HG02885 (cell line): ENCODE measurements at regions not wholly inside any gene's neighbourhood (a gene's known extent, or its start where the extent isn't known, plus 50 kb on each side); places are given as distances from the start of the nearest gene placed in this dataset.

Source experiments
- ATAC-seq: cut with Tn5 transposase; IDR thresholded peaks from one replicate; pipeline ENCODE4 v1.9.1; 2021; ENCODE audit warnings: mild to moderate bottlenecking; ENCODE audit not compliant: unreplicated experiment, poor library complexity

DNA sequence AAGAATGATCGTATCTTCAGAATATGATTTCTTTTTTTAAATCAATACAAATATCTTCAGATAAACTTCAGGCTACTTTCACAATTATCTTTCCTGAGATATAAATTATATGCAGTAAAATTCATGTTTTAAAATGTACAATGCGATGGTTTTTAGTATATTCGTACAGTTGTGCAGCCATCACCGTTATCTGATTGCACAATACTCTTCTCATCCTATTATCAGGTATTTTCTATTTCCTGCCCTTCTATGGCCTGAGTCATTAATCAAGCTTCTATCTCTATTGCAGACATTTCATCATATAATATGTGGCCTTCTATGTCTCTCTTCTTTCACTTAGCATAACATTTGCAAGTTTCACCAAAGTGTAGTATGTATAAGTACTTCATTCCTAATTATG lies 1360.2 kb upstream of the SLC10A2 start:
- ATAC-seq = no peak

- ATAC-seq = no peak
Measured at GRCh38 chr13:104422668-104423067, 1356.5 kb upstream of the SLC10A2 start.

DNA sequence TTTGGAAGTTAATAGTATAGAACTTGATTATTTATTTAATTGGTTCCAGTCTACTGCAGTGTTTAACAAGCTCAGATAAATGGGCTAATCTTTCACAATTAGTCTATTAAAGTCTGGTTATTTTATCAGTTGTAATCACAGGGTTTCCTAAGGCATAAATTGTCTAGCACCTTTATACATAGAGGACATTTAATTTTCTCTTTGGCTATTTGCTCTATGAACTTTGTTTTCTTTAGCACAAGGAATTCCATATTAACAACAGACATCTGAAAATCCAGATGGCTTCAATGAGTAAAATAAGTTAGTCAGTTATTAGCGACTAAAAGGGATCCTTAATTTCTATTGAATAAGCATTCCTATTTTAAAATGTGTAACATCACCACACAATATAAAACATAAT lies 1350.8 kb upstream of the SLC10A2 start:
- no peak for ATAC-seq

DNA sequence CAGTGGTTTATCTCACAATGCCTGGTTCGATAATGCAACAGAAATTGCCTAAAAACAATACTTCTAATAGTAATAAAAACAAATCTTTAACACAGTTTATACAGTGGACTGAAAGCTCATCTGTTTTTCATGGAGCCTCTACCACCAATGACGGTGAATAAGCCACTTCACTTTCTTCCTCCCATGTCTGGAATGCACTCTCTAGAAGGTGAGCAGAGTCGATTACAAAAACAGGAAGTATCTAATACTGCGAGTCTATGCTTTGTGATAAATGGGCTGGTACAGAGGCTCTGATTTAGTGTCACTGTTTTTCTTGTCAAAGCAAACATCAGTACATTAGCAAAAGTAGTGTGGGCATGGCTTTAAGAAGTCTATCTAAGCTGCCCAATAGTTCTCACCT lies 1348.6 kb upstream of the SLC10A2 start:
- ATAC-seq = no peak

GRCh38 chr13:104414181-104414580 lies 1348.0 kb upstream of the SLC10A2 start:
- no peak for ATAC-seq

DNA sequence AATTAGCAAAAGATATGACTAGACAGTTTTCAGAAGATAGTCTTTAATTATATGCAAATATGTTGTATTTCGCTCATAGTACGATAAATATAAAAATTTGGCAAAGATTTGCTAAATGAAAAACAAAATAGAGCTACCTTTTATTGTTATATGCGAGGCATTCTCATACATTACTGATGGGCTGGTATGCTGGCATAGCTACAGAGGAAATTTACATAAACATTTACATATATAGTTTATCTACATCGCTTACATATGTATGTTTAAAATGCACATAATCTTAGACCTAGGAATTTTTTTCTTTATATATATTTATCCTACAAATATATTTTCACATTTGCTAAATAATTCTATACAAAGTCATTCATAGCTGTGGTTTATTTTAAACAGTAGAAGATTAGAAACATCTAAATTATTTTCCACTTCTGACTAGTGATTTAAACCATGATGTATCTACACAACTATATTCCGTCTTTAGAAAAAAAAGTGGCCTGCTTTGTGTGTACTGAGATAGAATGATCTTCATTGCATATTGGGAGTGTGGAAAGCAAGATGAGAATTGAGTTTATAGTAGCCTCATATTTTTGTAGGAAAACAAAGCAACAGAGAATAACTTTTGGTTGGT lies 1345.0 kb upstream of the SLC10A2 start:
- ATAC-seq = no peak

DNA sequence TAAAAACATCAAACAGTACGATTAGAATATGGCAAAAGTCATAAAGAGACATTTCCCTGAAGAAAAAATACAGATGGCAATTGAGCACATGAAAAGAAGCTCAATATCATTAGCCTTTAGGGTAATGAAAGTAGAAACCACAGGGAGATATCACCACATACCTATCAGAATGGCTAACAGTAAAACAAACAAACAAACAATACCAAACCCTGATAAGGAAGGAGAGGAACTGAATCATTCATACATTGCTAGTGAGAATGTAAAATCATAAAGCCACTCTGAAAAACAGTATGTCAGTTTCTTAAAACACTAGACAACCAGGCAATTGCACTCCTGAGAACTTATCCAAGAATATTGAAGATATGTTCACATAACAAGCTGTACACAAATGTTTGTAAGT lies 1342.5 kb upstream of the SLC10A2 start:
- ATAC-seq = no peak

GRCh38 chr13:104404325-104404724 lies 1338.1 kb upstream of the SLC10A2 start:
- ATAC-seq = no peak

GRCh38 chr13:104389691-104390090 lies 1323.5 kb upstream of the SLC10A2 start:
- no peak for ATAC-seq

- ATAC-seq = no peak
Measured at GRCh38 chr13:104387510-104387909, 1321.3 kb upstream of the SLC10A2 start.

- no peak for ATAC-seq
Measured at GRCh38 chr13:104385404-104385803, 1319.2 kb upstream of the SLC10A2 start.

DNA sequence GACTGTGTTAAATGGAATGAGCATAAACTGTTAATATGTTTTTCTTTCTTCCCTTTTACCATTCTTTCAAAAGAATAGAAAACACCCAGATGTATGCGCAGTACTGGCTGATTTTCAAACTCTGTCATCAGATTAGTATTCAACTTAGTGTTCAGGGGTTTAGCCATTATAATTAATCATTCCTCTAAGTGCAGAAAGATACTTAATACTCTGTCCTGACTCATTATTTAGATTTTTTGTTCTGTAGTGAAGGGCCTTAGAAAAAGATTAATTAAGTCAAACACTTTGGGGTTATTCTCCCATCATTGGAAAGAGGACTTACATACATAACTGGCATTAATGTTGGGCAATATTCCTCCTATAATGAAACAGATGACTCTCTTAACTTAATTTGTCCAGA lies 1316.7 kb upstream of the SLC10A2 start:
- no peak for ATAC-seq

DNA sequence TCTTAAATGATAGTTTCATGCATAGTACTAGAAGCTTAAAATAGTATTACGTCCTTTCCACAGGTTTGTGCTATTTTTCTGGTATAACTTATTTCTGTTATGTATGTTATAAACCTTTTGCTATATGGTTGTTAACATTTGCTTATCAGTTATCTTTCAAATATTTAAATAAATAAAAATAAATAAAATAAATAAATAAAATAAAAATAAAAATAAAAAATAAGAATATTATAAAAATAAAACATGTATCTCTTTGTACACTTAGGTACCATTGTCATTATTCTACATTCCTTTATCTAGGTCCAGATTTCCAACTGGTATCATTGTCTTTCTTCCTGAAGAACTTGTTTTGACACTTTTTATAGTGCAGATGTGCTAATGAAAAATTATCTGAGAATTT lies 1310.4 kb upstream of the SLC10A2 start:
- no peak for ATAC-seq

- ATAC-seq = no peak
Measured at GRCh38 chr13:104375614-104376013, 1309.4 kb upstream of the SLC10A2 start.

- ATAC-seq = no peak
Measured at GRCh38 chr13:104372095-104372655, 1306.0 kb upstream of the SLC10A2 start.

- ATAC-seq = no peak
Measured at GRCh38 chr13:104365430-104365829, 1299.2 kb upstream of the SLC10A2 start.

DNA sequence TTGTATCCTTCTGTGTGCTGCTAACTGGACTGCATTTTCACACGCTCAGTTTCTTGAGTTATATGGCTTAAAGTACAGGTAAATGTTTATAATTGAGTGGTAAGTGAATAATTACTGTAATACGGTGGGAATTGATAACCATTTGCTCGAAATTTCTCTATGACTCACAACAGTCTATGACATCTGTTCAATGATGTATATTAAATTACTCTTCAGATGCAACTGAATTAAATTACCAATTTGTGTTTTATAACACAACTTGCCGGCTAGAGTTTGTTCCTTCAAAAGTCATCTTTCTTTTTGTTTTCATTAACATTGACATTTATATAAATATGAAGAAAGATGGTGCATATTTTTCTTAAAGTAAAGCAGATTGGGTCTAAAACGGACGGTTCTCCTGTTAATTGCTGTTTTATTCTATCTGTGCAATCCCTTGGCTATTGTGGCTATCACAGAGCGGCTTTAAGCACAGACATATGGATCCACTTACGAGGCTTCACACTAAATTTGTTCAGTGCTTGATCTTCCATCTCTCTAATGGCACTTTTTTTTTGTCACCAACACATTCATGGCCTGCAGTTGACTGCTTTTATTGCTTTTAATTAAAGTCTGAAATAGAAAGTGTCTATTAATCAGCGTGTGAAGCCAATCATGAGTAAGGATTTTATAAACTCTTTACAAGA lies 1291.6 kb upstream of the SLC10A2 start:
- ATAC-seq = no peak

DNA sequence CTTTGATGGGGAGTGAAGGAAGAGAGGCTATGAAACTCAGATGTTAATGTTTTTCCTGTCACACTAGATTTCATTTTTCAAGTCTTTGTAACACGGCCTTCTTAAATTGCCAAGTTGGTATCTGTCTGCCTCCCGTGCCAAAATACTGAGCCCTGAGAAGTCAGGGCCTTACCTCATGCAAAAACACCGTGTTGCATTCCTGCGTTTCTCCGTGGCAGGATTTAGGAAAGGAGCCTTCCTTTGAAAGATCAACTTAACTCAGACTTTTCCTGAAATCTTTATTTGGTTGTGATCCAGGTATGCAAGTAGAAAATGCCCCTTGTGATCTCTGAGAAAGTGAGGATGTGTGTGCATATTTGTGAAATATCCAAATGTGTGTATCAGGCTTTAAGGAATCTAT lies 1291.0 kb upstream of the SLC10A2 start:
- no peak for ATAC-seq

GRCh38 chr13:104355041-104355670 lies 1288.9 kb upstream of the SLC10A2 start:
- no peak for ATAC-seq

DNA sequence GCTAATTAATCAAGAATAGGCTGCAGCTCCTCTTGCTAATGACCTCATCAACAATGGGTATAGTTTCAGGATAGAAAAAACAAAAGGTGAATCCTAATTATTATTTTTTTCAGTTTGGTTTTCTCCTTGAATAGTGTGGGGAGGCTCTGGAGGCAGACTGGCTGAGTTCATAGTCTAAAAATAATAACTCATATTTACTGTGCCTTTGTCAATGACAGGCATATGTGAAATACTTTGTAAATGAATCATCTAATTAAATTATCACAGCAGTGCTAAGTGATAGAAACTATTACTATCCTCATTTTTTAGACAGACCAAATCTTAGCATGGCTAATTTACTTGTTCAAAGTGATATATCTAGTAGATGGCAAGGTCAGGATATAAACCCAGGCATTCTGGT lies 1261.0 kb upstream of the SLC10A2 start:
- ATAC-seq = no peak

GRCh38 chr13:104326523-104326922 lies 1260.3 kb upstream of the SLC10A2 start:
- ATAC-seq = no peak

GRCh38 chr13:104321756-104322155 lies 1255.5 kb upstream of the SLC10A2 start:
- no peak for ATAC-seq
